H9 (cell line): ENCODE measurements at regions not wholly inside any gene's neighbourhood (a gene's known extent, or its start where the extent isn't known, plus 50 kb on each side); places are given as distances from the start of the nearest gene placed in this dataset.

ENCODE experiments used
- DNase-seq: peaks from one replicate; pipeline ENCODE4 v3.0.0-alpha.2; 2017
- H2AFZ ChIP-seq: one replicate; pipeline ENCODE4 v1.6.1; 2013; ENCODE audit warnings: mild to moderate bottlenecking, low read length, control low read depth, moderate library complexity
- H2AK5ac ChIP-seq: 2 replicates; pipeline ENCODE4 v1.6.1; 2013; ENCODE audit warnings: low read length, control low read depth, mixed read lengths; ENCODE audit not compliant: insufficient read length
- H2BK120ac ChIP-seq: one replicate; pipeline ENCODE4 v1.6.1; 2013; ENCODE audit warnings: low read depth, mild to moderate bottlenecking, low read length, control low read depth, inconsistent platforms; ENCODE audit not compliant: poor library complexity, severe bottlenecking
- H2BK12ac ChIP-seq: 2 replicates; pipeline ENCODE4 v1.6.1; 2013; ENCODE audit warnings: low read length, control low read depth, mixed read lengths, low read depth; ENCODE audit not compliant: insufficient read length
- H2BK15ac ChIP-seq: 2 replicates; pipeline ENCODE4 v1.6.1; 2013; ENCODE audit warnings: low read depth, low read length, control low read depth
- H2BK20ac ChIP-seq: one replicate; pipeline ENCODE4 v1.6.1; 2013; ENCODE audit warnings: low read depth, mild to moderate bottlenecking, low read length, control low read depth, inconsistent platforms; ENCODE audit not compliant: poor library complexity, severe bottlenecking
- H2BK5ac ChIP-seq: 2 replicates; pipeline ENCODE4 v1.6.1; 2013; ENCODE audit warnings: low read length, control low read depth, mixed read lengths; ENCODE audit not compliant: insufficient read length
- H3K14ac ChIP-seq: 2 replicates; pipeline ENCODE4 v1.6.1; 2013; ENCODE audit warnings: low read length, control low read depth; ENCODE audit not compliant: insufficient read depth
- H3K18ac ChIP-seq: 2 replicates; pipeline ENCODE4 v1.6.1; 2013; ENCODE audit warnings: low read depth, mild to moderate bottlenecking, mixed read lengths, low read length, control low read depth; ENCODE audit not compliant: insufficient read length
- H3K23ac ChIP-seq: 2 replicates; pipeline ENCODE4 v1.6.1; 2013; ENCODE audit warnings: low read length, control low read depth, mixed read lengths, low read depth; ENCODE audit not compliant: insufficient read length
- H3K23me2 ChIP-seq: 2 replicates; pipeline ENCODE4 v1.6.1; 2013; ENCODE audit warnings: low read depth, mild to moderate bottlenecking, mixed read lengths, low read length, control low read depth; ENCODE audit not compliant: insufficient read length, poor library complexity, severe bottlenecking
- H3K27ac ChIP-seq: 2 replicates; pipeline ENCODE4 v1.5.1; 2013; ENCODE audit warnings: low read length, control low read depth, mixed read lengths, low read depth; ENCODE audit not compliant: insufficient read length
- H3K27me3 ChIP-seq: 2 replicates; pipeline ENCODE4 v1.6.1; 2013; ENCODE audit warnings: low read length, control low read depth, inconsistent platforms; ENCODE audit not compliant: insufficient read depth
- H3K4ac ChIP-seq: 2 replicates; pipeline ENCODE4 v1.6.1; 2013; ENCODE audit warnings: low read depth, mild to moderate bottlenecking, control low read depth, inconsistent platforms, low read length, moderate library complexity
- H3K4me1 ChIP-seq: 2 replicates; pipeline ENCODE4 v1.6.1; 2013; ENCODE audit warnings: low read length, control low read depth, inconsistent platforms; ENCODE audit not compliant: insufficient read depth
- H3K4me2 ChIP-seq: 2 replicates; pipeline ENCODE4 v1.6.1; 2013; ENCODE audit warnings: low read length, control low read depth, mixed read lengths; ENCODE audit not compliant: insufficient read length, insufficient read depth
- H3K56ac ChIP-seq: 2 replicates; pipeline ENCODE4 v1.6.1; 2013; ENCODE audit warnings: low read depth, mild to moderate bottlenecking, mixed read lengths, low read length, control low read depth; ENCODE audit not compliant: insufficient read length
- H3K79me1 ChIP-seq: 2 replicates; pipeline ENCODE4 v1.6.1; 2013; ENCODE audit warnings: low read depth, mild to moderate bottlenecking, moderate library complexity, low read length, control low read depth, inconsistent platforms; ENCODE audit not compliant: insufficient read depth, poor library complexity, severe bottlenecking
- H3K79me2 ChIP-seq: 2 replicates; pipeline ENCODE4 v1.6.1; 2013; ENCODE audit warnings: low read length, control low read depth, inconsistent platforms; ENCODE audit not compliant: insufficient read depth
- H3K9ac ChIP-seq: 2 replicates; pipeline ENCODE4 v1.6.1; 2013; ENCODE audit warnings: low read length, control low read depth, mixed read lengths; ENCODE audit not compliant: insufficient read length; ENCODE audit errors: extremely low read depth
- H3K9me3 ChIP-seq: one replicate; pipeline ENCODE4 v1.6.1; 2013; ENCODE audit warnings: low read depth, low read length, inconsistent platforms; ENCODE audit not compliant: control insufficient read depth
- H3T11ph ChIP-seq: one replicate; pipeline ENCODE4 v1.6.1; 2013; ENCODE audit warnings: mild to moderate bottlenecking, low read length, control low read depth, inconsistent platforms
- H4K20me1 ChIP-seq: one replicate; pipeline ENCODE4 v1.6.1; 2013; ENCODE audit not compliant: control insufficient read depth, insufficient read length, insufficient read depth
- H4K5ac ChIP-seq: 2 replicates; pipeline ENCODE4 v1.6.1; 2013; ENCODE audit warnings: low read depth, mild to moderate bottlenecking, mixed read lengths, low read length, control low read depth; ENCODE audit not compliant: insufficient read length
- H4K8ac ChIP-seq: replicated peaks from 2 replicates; pipeline ENCODE4 v1.6.1; 2013; ENCODE audit warnings: low read length, control low read depth, mixed read lengths, low read depth; ENCODE audit not compliant: insufficient read length
- H4K91ac ChIP-seq: 2 replicates; pipeline ENCODE4 v1.6.1; 2013; ENCODE audit warnings: low read depth, mild to moderate bottlenecking, moderate library complexity, mixed read lengths, low read length, control low read depth; ENCODE audit not compliant: insufficient read length
- H3K27ac Mint-ChIP-seq, 3 experiments: 2 replicates in 2 of 3; 3 replicates in 1 of 3; pipeline ENCODE4 v1.8.0; 2020 to 2021; ENCODE audit warnings: mixed read lengths in 3 of 3, mild to moderate bottlenecking in 1 of 3, moderate library complexity in 1 of 3
- H3K27me3 Mint-ChIP-seq: 2 replicates; pipeline ENCODE4 v1.8.0; 2021; ENCODE audit warnings: low read depth, mild to moderate bottlenecking, moderate library complexity, mixed read lengths
- H3K36me3 Mint-ChIP-seq, 3 experiments: 2 replicates in 2 of 3; 3 replicates in 1 of 3; pipeline ENCODE4 v1.8.0; 2020 to 2021; ENCODE audit warnings: low read depth in 3 of 3, mixed read lengths in 3 of 3; ENCODE audit not compliant: insufficient read depth in 1 of 3
- H3K4me1 Mint-ChIP-seq, 2 experiments: 2 replicates each; pipeline ENCODE4 v1.8.0; 2020; ENCODE audit warnings: mixed read lengths in 2 of 2
- H3K4me3 Mint-ChIP-seq, 2 experiments: 2 replicates in 1 of 2; 3 replicates in 1 of 2; pipeline ENCODE4 v1.8.0; 2020 to 2021; ENCODE audit warnings: mild to moderate bottlenecking in 2 of 2, mixed read lengths in 2 of 2, moderate library complexity in 1 of 2
- H3K9me3 Mint-ChIP-seq, 2 experiments: 2 replicates in 1 of 2; 3 replicates in 1 of 2; pipeline ENCODE4 v1.8.0; 2020; ENCODE audit warnings: mild to moderate bottlenecking in 2 of 2, mixed read lengths in 2 of 2, moderate library complexity in 1 of 2
- CTCF ChIP-seq: fragments of 200-600 bp; sonication (generic); conservative IDR thresholded peaks from 3 replicates; pipeline ENCODE4 v1.8.0; 2021; ENCODE audit warnings: antibody characterized with exemption, mild to moderate bottlenecking
- WGBS: extraction: QIAGEN DNeasy Blood & Tissue Kit; methylation state at CpG from one replicate; pipeline ENCODE4 v1.1.7; 2013; ENCODE audit warnings: missing lambda C conversion rate, low lambda C conversion rate, mixed read lengths; ENCODE audit not compliant: insufficient read length; ENCODE audit errors: extremely low coverage; 5-methylcytosine and 5-hydroxymethylcytosine counted together

GRCh38 chr11:103733889-103734288 is 302.6 kb upstream of the DDI1 start:
- H3K27me3 Mint-ChIP-seq, result no peaks in the 10 kb centered on the region
- Histone ChIP-seq H2BK5ac (no peak overlapping the region), H3K23me2 (no peaks in the 10 kb centered on the region), H3K79me1 (no peaks in the 10 kb centered on the region), H4K5ac (no peak overlapping the region), H4K91ac (no peak overlapping the region), H3K4ac (no peak overlapping the region), H2BK12ac (no peak overlapping the region), H3K79me2 (no peaks in the 10 kb centered on the region), H3K23ac (no peak overlapping the region), H3K14ac (no peak overlapping the region), H4K8ac (no peak overlapping the region), H2BK15ac (no peak overlapping the region), H2AFZ (no peak overlapping the region), H3K4me2 (no peak overlapping the region), H3K4me1 (no peaks in the 10 kb centered on the region; the same call in 1 of the 2 replicates), H3K56ac (no peak overlapping the region), H3K18ac (no peak overlapping the region), H3K9me3 (no peaks in the 10 kb centered on the region), H4K20me1 (no peaks in the 10 kb centered on the region), H3K27ac (no peak overlapping the region), H3K27me3 (no peaks in the 10 kb centered on the region), H2BK120ac (no peak overlapping the region), H3T11ph (no peak overlapping the region), H2AK5ac (no peak overlapping the region), H3K9ac (no peak overlapping the region), H2BK20ac (no peak overlapping the region)
- no peaks in the 10 kb centered on the region for H3K9me3 Mint-ChIP-seq
- H3K4me3 Mint-ChIP-seq, result no peak overlapping the region
- WGBS, result no CpG with 5 or more reads among the region's 1 CpG
- no peak overlapping the region for H3K27ac Mint-ChIP-seq
- TF ChIP-seq CTCF, result no peak
- no peaks in the 10 kb centered on the region for H3K36me3 Mint-ChIP-seq
- no peak for DNase-seq
- H3K4me1 Mint-ChIP-seq, result peaks cover 14 to 16% of the 10 kb centered on the region in 2 experiments
